Naive thymus-derived CD4-positive, alpha-beta T cell (primary cell): ENCODE measurements at regions not wholly inside any gene's neighbourhood (a gene's known extent, or its start where the extent isn't known, plus 50 kb on each side); places are given as distances from the start of the nearest gene placed in this dataset.

Experiments used
- ATAC-seq: fragments of 150-1000 bp; cut with Tn5 transposase; 2 replicates; pipeline ENCODE4 v1.10.0; 2021; ENCODE audit warnings: mild to moderate bottlenecking, moderate library complexity
- CTCF ChIA-PET: fragments of 350-600 bp; sonication (Branson Sonifier 250); formaldehyde crosslinking; loops from one replicate; lab custom pipeline; 2021; ENCODE audit warnings: antibody characterized with exemption; lab: Charles Lee
- POLR2A ChIA-PET: fragments of 350-600 bp; sonication (Branson Sonifier 250); formaldehyde crosslinking; loops from one replicate; lab custom pipeline; 2021; ENCODE audit warnings: antibody characterized with exemption, inconsistent platforms; lab: Charles Lee
- DNase-seq, 9 donors: peaks; one replicate each; pipeline versions ENCODE4 v3.0.0 to v3.0.0-alpha.2; 2020 to 2022; ENCODE audit warnings: mixed read lengths in 1 of 9
- H3K27ac ChIP-seq: one replicate; pipeline ENCODE4 v1.7.0; 2013; ENCODE audit warnings: mild to moderate bottlenecking, low read depth, low read length, moderate library complexity
- H3K27me3 ChIP-seq, 2 donors: one replicate each; pipeline ENCODE4 v1.7.0; 2013; ENCODE audit warnings: low read length in 2 of 2, mild to moderate bottlenecking in 2 of 2, moderate library complexity in 2 of 2; ENCODE audit not compliant: control insufficient read depth in 2 of 2, insufficient read depth in 2 of 2
- H3K36me3 ChIP-seq, 3 experiments: 1 replicate in 2 of 3; 2 replicates in 1 of 3; pipeline ENCODE4 v1.7.0; 2013; ENCODE audit warnings: low read length in 3 of 3, mild to moderate bottlenecking in 3 of 3, moderate library complexity in 1 of 3; ENCODE audit not compliant: insufficient read depth in 3 of 3, control insufficient read depth in 2 of 3
- H3K4me1 ChIP-seq, 2 donors: one replicate each; pipeline ENCODE4 v1.7.0; 2013; ENCODE audit warnings: low read length in 2 of 2, mild to moderate bottlenecking in 2 of 2, moderate library complexity in 1 of 2; ENCODE audit not compliant: control insufficient read depth in 2 of 2, insufficient read depth in 2 of 2
- H3K4me3 ChIP-seq: 2 replicates; pipeline ENCODE4 v1.7.0; 2013; ENCODE audit warnings: mild to moderate bottlenecking, low read length
- H3K9me3 ChIP-seq, 3 experiments: 1 replicate in 2 of 3; 2 replicates in 1 of 3; pipeline ENCODE4 v1.7.0; 2013; ENCODE audit warnings: low read length in 3 of 3; ENCODE audit not compliant: control insufficient read depth in 2 of 3
- H3K27ac Mint-ChIP-seq, 9 donors: one replicate each; pipeline ENCODE4 v1.8.0; 2020 to 2022; ENCODE audit warnings: mixed read lengths in 9 of 9, mild to moderate bottlenecking in 8 of 9, moderate library complexity in 5 of 9, inconsistent platforms in 2 of 9
- H3K27me3 Mint-ChIP-seq, 5 donors: one replicate each; pipeline ENCODE4 v1.8.0; 2021 to 2022; ENCODE audit warnings: mixed read lengths in 5 of 5, mild to moderate bottlenecking in 1 of 5
- H3K36me3 Mint-ChIP-seq, 5 donors: one replicate each; pipeline ENCODE4 v1.8.0; 2020 to 2022; ENCODE audit warnings: mixed read lengths in 5 of 5, mild to moderate bottlenecking in 3 of 5, inconsistent platforms in 1 of 5
- H3K4me1 Mint-ChIP-seq, 7 donors: one replicate each; pipeline ENCODE4 v1.8.0; 2020 to 2022; ENCODE audit warnings: mixed read lengths in 7 of 7, mild to moderate bottlenecking in 3 of 7, inconsistent platforms in 1 of 7
- H3K4me3 Mint-ChIP-seq, 10 donors: one replicate each; pipeline ENCODE4 v1.8.0; 2020 to 2022; ENCODE audit warnings: mild to moderate bottlenecking in 10 of 10, mixed read lengths in 10 of 10, moderate library complexity in 6 of 10, inconsistent platforms in 2 of 10
- H3K9me3 Mint-ChIP-seq, 11 donors: one replicate each; pipeline ENCODE4 v1.8.0; 2020 to 2022; ENCODE audit warnings: mixed read lengths in 11 of 11, mild to moderate bottlenecking in 4 of 11, inconsistent platforms in 1 of 11, moderate library complexity in 1 of 11
- intact Hi-C, 2 donors: fragments of 100-400 bp; cut with micrococcal nuclease; formaldehyde crosslinking; loops; one replicate each; pipeline ENCODE4 v1.15.1; 2023

- no peak for DNase-seq
- H3K27me3 Mint-ChIP-seq = no peaks in the 10 kb centered on the region
- no peaks in the 10 kb centered on the region for H3K4me1 Mint-ChIP-seq
- ATAC-seq = no peak
- CTCF ChIA-PET = no interaction called here
- H3K4me3 Mint-ChIP-seq = no peak overlapping the region
- peaks cover 0 to 18% (median 3%) of the 10 kb centered on the region in 11 donors for H3K9me3 Mint-ChIP-seq
- H3K27me3 ChIP-seq = no peaks in the 10 kb centered on the region
- intact Hi-C loops = no loop called here
- no peak overlapping the region for H3K27ac Mint-ChIP-seq
- POLR2A ChIA-PET = no interaction called here
- no peak overlapping the region for H3K4me3 ChIP-seq
- H3K36me3 ChIP-seq = no peaks in the 10 kb centered on the region
- no peak overlapping the region for H3K27ac ChIP-seq
- no peaks in the 10 kb centered on the region for H3K9me3 ChIP-seq
- no peaks in the 10 kb centered on the region for H3K4me1 ChIP-seq
- no peaks in the 10 kb centered on the region for H3K36me3 Mint-ChIP-seq
Observed at GRCh38 chr5:161138751-161139455, 286.9 kb upstream of the ATP10B start.

DNA sequence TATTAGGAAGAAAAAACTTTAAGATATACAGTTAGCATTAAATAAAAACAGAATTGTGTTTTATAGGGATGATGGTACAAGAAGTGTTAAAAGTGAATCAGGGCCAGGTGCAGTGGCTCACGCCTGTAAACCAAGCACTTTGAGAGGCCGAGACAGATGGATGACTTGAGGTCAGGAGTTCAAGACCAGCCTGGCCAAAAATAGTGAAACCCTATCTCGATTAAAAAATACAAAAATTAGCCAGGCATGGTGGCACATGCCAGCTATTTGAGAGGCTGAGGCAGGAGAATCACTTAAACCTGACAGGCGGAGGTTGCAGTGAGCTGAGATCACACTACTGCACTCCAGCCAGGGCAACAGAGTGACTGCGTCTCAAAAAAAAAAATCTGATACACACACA lies 282.9 kb upstream of the ATP10B start:
- Mint-ChIP-seq H3K27ac (no peak overlapping the region), H3K27me3 (peaks cover 0 to under 1% (median 0%) of the 10 kb centered on the region in 5 donors), H3K36me3 (no peaks in the 10 kb centered on the region), H3K4me1 (no peaks in the 10 kb centered on the region), H3K4me3 (no peak overlapping the region), H3K9me3 (peaks cover 0 to 3% (median 0%) of the 10 kb centered on the region in 11 donors)
- H3K9me3 ChIP-seq = no peaks in the 10 kb centered on the region
- ATAC-seq (no peak), DNase-seq (no peak)
- CTCF ChIA-PET = no interaction called here
- intact Hi-C loops = no loop called here
- H3K4me3 ChIP-seq = no peak overlapping the region
- no peaks in the 10 kb centered on the region for H3K27me3 ChIP-seq
- POLR2A ChIA-PET = no interaction called here
- H3K4me1 ChIP-seq = no peaks in the 10 kb centered on the region
- no peak overlapping the region for H3K27ac ChIP-seq
- no peaks in the 10 kb centered on the region for H3K36me3 ChIP-seq

GRCh38 chr5:161134083-161134482 lies 282.1 kb upstream of the ATP10B start:
- H3K36me3 Mint-ChIP-seq = no peaks in the 10 kb centered on the region
- no peak overlapping the region for H3K4me3 ChIP-seq
- no peaks in the 10 kb centered on the region for H3K4me1 Mint-ChIP-seq
- no peak for ATAC-seq
- no peaks in the 10 kb centered on the region for H3K4me1 ChIP-seq
- no peaks in the 10 kb centered on the region for H3K36me3 ChIP-seq
- H3K27me3 ChIP-seq = no peaks in the 10 kb centered on the region
- DNase-seq = no peak
- ChIA-PET CTCF (no interaction called here), POLR2A (no interaction called here)
- H3K27ac Mint-ChIP-seq = no peak overlapping the region
- H3K27ac ChIP-seq = no peak overlapping the region
- H3K9me3 ChIP-seq = no peaks in the 10 kb centered on the region
- intact Hi-C loops = no loop called here
- no peak overlapping the region for H3K4me3 Mint-ChIP-seq
- peaks cover 0 to 3% (median 0%) of the 10 kb centered on the region in 5 donors for H3K27me3 Mint-ChIP-seq
- H3K9me3 Mint-ChIP-seq = peaks cover 0 to 11% (median 0%) of the 10 kb centered on the region in 11 donors

- DNase-seq (no peak), ATAC-seq (no peak)
- Mint-ChIP-seq H3K4me3 (no peak overlapping the region), H3K9me3 (peaks cover 0 to 16% (median 0%) of the 10 kb centered on the region in 11 donors), H3K27me3 (peaks cover 0 to 13% (median 4%) of the 10 kb centered on the region in 5 donors), H3K4me1 (no peaks in the 10 kb centered on the region), H3K27ac (no peak overlapping the region), H3K36me3 (no peaks in the 10 kb centered on the region)
- Histone ChIP-seq H3K36me3 (no peaks in the 10 kb centered on the region), H3K27me3 (no peaks in the 10 kb centered on the region), H3K27ac (no peak overlapping the region), H3K4me1 (no peaks in the 10 kb centered on the region), H3K4me3 (no peak overlapping the region), H3K9me3 (no peaks in the 10 kb centered on the region)
- ChIA-PET CTCF (no interaction called here), POLR2A (no interaction called here)
- intact Hi-C loops = no loop called here
Observed at GRCh38 chr5:161115941-161116340, 263.9 kb upstream of the ATP10B start.

GRCh38 chr5:161112371-161112770 lies 260.4 kb upstream of the ATP10B start:
- ChIA-PET CTCF (no interaction called here), POLR2A (no interaction called here)
- no peaks in the 10 kb centered on the region for H3K4me1 Mint-ChIP-seq
- no peak overlapping the region for H3K27ac Mint-ChIP-seq
- no peaks in the 10 kb centered on the region for H3K9me3 ChIP-seq
- H3K4me3 ChIP-seq = no peak overlapping the region
- no peaks in the 10 kb centered on the region for H3K4me1 ChIP-seq
- H3K27ac ChIP-seq = no peak overlapping the region
- no peak for DNase-seq
- peaks cover 0 to 4% (median 0%) of the 10 kb centered on the region in 11 donors for H3K9me3 Mint-ChIP-seq
- peaks cover 0 to 10% (median 0%) of the 10 kb centered on the region in 5 donors for H3K27me3 Mint-ChIP-seq
- no peaks in the 10 kb centered on the region for H3K36me3 ChIP-seq
- no peak overlapping the region for H3K4me3 Mint-ChIP-seq
- H3K27me3 ChIP-seq = no peaks in the 10 kb centered on the region
- intact Hi-C loops = no loop called here
- H3K36me3 Mint-ChIP-seq = no peaks in the 10 kb centered on the region
- no peak for ATAC-seq

GRCh38 chr5:161105525-161105924 lies 253.5 kb upstream of the ATP10B start:
- no peak for ATAC-seq
- DNase-seq = no peak
- ChIA-PET POLR2A (no interaction called here), CTCF (no interaction called here)
- H3K27me3 ChIP-seq = no peaks in the 10 kb centered on the region
- H3K4me3 Mint-ChIP-seq = no peak overlapping the region
- no peaks in the 10 kb centered on the region for H3K9me3 ChIP-seq
- H3K4me3 ChIP-seq = no peak overlapping the region
- H3K4me1 Mint-ChIP-seq = no peaks in the 10 kb centered on the region
- no peaks in the 10 kb centered on the region for H3K4me1 ChIP-seq
- H3K27ac Mint-ChIP-seq = no peak overlapping the region
- H3K36me3 ChIP-seq = no peaks in the 10 kb centered on the region
- no peaks in the 10 kb centered on the region for H3K36me3 Mint-ChIP-seq
- peaks cover 0 to 5% (median 0%) of the 10 kb centered on the region in 5 donors for H3K27me3 Mint-ChIP-seq
- intact Hi-C loops = no loop called here
- peaks cover 0 to 3% (median 0%) of the 10 kb centered on the region in 11 donors for H3K9me3 Mint-ChIP-seq
- H3K27ac ChIP-seq = no peak overlapping the region

- ChIA-PET POLR2A (no interaction called here), CTCF (no interaction called here)
- intact Hi-C loops = no loop called here
- H3K9me3 ChIP-seq = no peaks in the 10 kb centered on the region
- Mint-ChIP-seq H3K27ac (no peak overlapping the region), H3K27me3 (no peaks in the 10 kb centered on the region), H3K4me3 (no peak overlapping the region), H3K4me1 (no peaks in the 10 kb centered on the region), H3K9me3 (peaks cover 0 to 7% (median 0%) of the 10 kb centered on the region in 11 donors), H3K36me3 (no peaks in the 10 kb centered on the region)
- H3K4me1 ChIP-seq = no peaks in the 10 kb centered on the region
- H3K4me3 ChIP-seq = no peak overlapping the region
- no peak overlapping the region for H3K27ac ChIP-seq
- ATAC-seq = no peak
- H3K36me3 ChIP-seq = no peaks in the 10 kb centered on the region
- no peak for DNase-seq
- no peaks in the 10 kb centered on the region for H3K27me3 ChIP-seq
Observed at GRCh38 chr5:161098516-161098915, 246.5 kb upstream of the ATP10B start.
